A673 (cell line): ENCODE measurements at regions not wholly inside any gene's neighbourhood (a gene's known extent, or its start where the extent isn't known, plus 50 kb on each side); places are given as distances from the start of the nearest gene placed in this dataset.
"Not testable (repeated sequence)": the region's sequence is repeated elsewhere in the genome, so short reads cannot be mapped to it uniquely, and the experiment has no call there.

ENCODE experiments used
- CTCF ChIP-seq: fragments of 300-800, 200-600 bp; sonication (generic); conservative IDR thresholded peaks from 2 replicates; pipeline ENCODE4 v1.5.1; 2017; ENCODE audit warnings: low read depth, mild to moderate bottlenecking, antibody characterized with exemption, low read length, moderate library complexity, mixed read lengths
- EZH2 ChIP-seq: fragments of 200-600 bp; sonication (generic); IDR thresholded peaks from 2 replicates; pipeline ENCODE4 v1.6.1; 2017; ENCODE audit warnings: borderline replicate concordance, low read depth, mild to moderate bottlenecking, mixed read lengths, antibody characterized with exemption, low read length; ENCODE audit not compliant: poor library complexity, severe bottlenecking

GRCh38 chr2:163016882-163017281 lies 178.3 kb upstream of the KCNH7 start:
- not testable (repeated sequence) for TF ChIP-seq CTCF, EZH2
